Sigmoid colon (tissue), 4 donors: ENCODE measurements at regions not wholly inside any gene's neighbourhood (a gene's known extent, or its start where the extent isn't known, plus 50 kb on each side); places are given as distances from the start of the nearest gene placed in this dataset.

Source experiments
- CTCF ChIP-seq, 4 experiments: fragments of 450-650 bp in 3 of 4; fragments of 200-600 bp in 1 of 4; IDR thresholded peaks; one replicate each; pipeline ENCODE4 v1.5.1; 2016 to 2019; ENCODE audit warnings: antibody characterized with exemption in 4 of 4, mild to moderate bottlenecking in 3 of 4, moderate library complexity in 2 of 4
- EP300 ChIP-seq, 4 donors: sonication (generic); formaldehyde crosslinking; IDR thresholded peaks; one replicate each; pipeline ENCODE4 v1.6.1; 2017; ENCODE audit warnings: antibody characterized with exemption in 4 of 4
- POLR2A ChIP-seq, 2 donors: fragments of 450-650 bp; IDR thresholded peaks; one replicate each; pipeline ENCODE4 v1.6.1; 2016; ENCODE audit warnings: antibody characterized with exemption in 2 of 2, mild to moderate bottlenecking in 2 of 2, moderate library complexity in 2 of 2

- no peak for TF ChIP-seq POLR2A (IDR thresholded peaks at IDR 0.05)
- TF ChIP-seq CTCF (IDR thresholded peaks at IDR 0.05), result no peak
- no peak for TF ChIP-seq EP300 (IDR thresholded peaks at IDR 0.05)
Measured at GRCh38 chr4:35939751-35940150, 304.6 kb downstream of the ARAP2 start.
